ENCODE measurements at regions not wholly inside any gene's neighbourhood (a gene's known extent, or its start where the extent isn't known, plus 50 kb on each side); places are given as distances from the start of the nearest gene placed in this dataset.

- dilution Hi-C loops (cut with HindIII; ENCODE audit: low sequenced_read_pairs, unreplicated experiment), result no loop called here
- Histone ChIP-seq H2BK120ac (ENCODE audit: low read depth, low read length) (no peak overlapping the region), H4K91ac (ENCODE audit: insufficient read depth, low read depth, low read length) (no peak overlapping the region), H3K4me1 (ENCODE audit: control insufficient read depth, insufficient read depth, low read length) (peaks cover 5% of the 10 kb centered on the region; the same call in 1 of the 2 replicates), H3K14ac (replicated peaks; ENCODE audit: low read depth, low read length) (no peak overlapping the region), H3K9ac (ENCODE audit: low read depth, low read length) (no peak overlapping the region), H3K27me3 (ENCODE audit: control insufficient read depth, insufficient read depth, low read length) (no peaks in the 10 kb centered on the region), H3K4ac (ENCODE audit: low read depth, low read length) (no peak overlapping the region), H3K18ac (ENCODE audit: low read depth, low read length) (peak overlapping the region; percentile 52; the same call in 1 of the 2 replicates), H3K9me1 (ENCODE audit: insufficient read depth, low read length) (peaks cover 4% of the 10 kb centered on the region; the same call in 1 of the 2 replicates), H2BK5ac (ENCODE audit: low read depth, low read length, poor library complexity, severe bottlenecking) (no peak overlapping the region), H2BK15ac (ENCODE audit: low read depth, low read length) (no peak overlapping the region), H3K27ac (ENCODE audit: insufficient read depth, low read length) (no peak overlapping the region), H3K4me2 (ENCODE audit: low read depth, low read length) (peak overlapping the region; percentile 70; the same call in 1 of the 2 replicates), H3K23ac (ENCODE audit: low read depth, low read length) (no peak overlapping the region), H3K79me1 (ENCODE audit: low read depth in 1 of 2, low read length in 2 of 2) (no peaks in the 10 kb centered on the region), H2AFZ (replicated peaks; ENCODE audit: low read length, poor library complexity) (no peak overlapping the region), H3K56ac (ENCODE audit: extremely low read depth, insufficient read depth, low read length) (no peak overlapping the region), H4K8ac (ENCODE audit: low read depth in 2 of 2, low read length in 2 of 2) (no peak overlapping the region), H3K9me3 (ENCODE audit: control insufficient read depth, insufficient read depth, low read length) (no peaks in the 10 kb centered on the region), H3K36me3 (ENCODE audit: control insufficient read depth, insufficient read depth, low read length) (no peaks in the 10 kb centered on the region), H4K5ac (ENCODE audit: low read depth, low read length) (no peak overlapping the region), H3K4me3 (ENCODE audit: insufficient read depth, low read depth, low read length) (no peak overlapping the region), H2BK20ac (ENCODE audit: low read depth, low read length) (no peak overlapping the region), H2AK9ac (replicated peaks; ENCODE audit: low read depth, low read length, poor library complexity) (no peak overlapping the region), H2AK5ac (ENCODE audit: low read depth, low read length) (no peak overlapping the region), H4K20me1 (ENCODE audit: insufficient read depth, low read length) (no peaks in the 10 kb centered on the region)
- peak; percentile 66 for DNase-seq
- peak; percentile 62 for ATAC-seq (ENCODE audit: low read depth)
- peak; percentile 82 for TF ChIP-seq CEBPB (IDR thresholded peaks at IDR 0.05; ENCODE audit: low read depth, low read length)
- no peak for TF ChIP-seq RFX5 (IDR thresholded peaks at IDR 0.05; ENCODE audit: low read depth, low read length)
- TF ChIP-seq USF2 (IDR thresholded peaks at IDR 0.05; ENCODE audit: low read depth, low read length), result no peak
- no TSS peak for BruUV-seq (replicated peaks)
- in situ Hi-C loops (cut with MboI; ENCODE audit: low sequenced_read_pairs), result no loop called here
- intact Hi-C loops (cut with micrococcal nuclease), result no loop called here
- POLR2A ChIA-PET (ENCODE audit: unreplicated experiment), result no interaction called here
- CTCF ChIA-PET, result no interaction called here
- no CpG with 5 or more reads among the region's 1 CpG for WGBS, 2 experiments (ENCODE audit: extremely low coverage in 2 of 2, insufficient read length in 1 of 2)
Measured at GRCh38 chr5:106097340-106097739, 1573.4 kb downstream of the EFNA5 start.

Measured in IMR-90 (cell line).